ENCODE measurements at regions not wholly inside any gene's neighbourhood (a gene's known extent, or its start where the extent isn't known, plus 50 kb on each side); places are given as distances from the start of the nearest gene placed in this dataset.

DNA sequence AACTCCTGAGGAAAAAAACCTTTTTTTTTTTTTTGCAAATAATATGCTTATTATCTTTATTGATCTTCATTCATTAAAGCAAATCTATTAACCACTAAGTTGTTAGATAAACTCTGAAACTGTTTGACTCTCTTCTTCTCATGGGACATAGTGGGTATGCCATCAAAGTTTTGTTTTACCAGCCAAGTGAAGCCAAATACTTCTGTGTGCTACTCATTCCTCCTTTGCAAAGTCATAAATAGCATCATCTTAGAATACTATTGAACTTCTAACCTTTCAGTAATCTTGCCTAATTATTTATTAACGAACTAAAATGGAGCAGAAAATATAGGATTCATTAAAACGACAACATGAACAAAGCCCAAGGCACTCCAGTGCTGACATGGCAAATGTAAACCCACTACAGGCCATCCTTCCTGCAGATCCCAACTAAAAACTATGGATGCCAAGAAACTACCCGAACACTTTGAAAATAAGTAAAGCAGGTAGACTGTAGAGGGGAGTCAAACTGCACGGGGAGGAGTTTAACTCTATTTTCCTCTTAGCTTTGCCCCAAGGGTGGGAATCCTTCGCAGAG lies 61.2 kb upstream of the ODAD2 start:
- no peak for TF ChIP-seq CTCF (IDR thresholded peaks at IDR 0.05)
- TF ChIP-seq POLR2A (IDR thresholded peaks at IDR 0.05) = no peak
- TF ChIP-seq EP300 (IDR thresholded peaks at IDR 0.05) = no peak
- TF ChIP-seq POLR2AphosphoS5 (IDR thresholded peaks at IDR 0.05) = no peak
